Activated T-cell treated with anti-CD3 and anti-CD28 coated beads for 1 hour (primary cell): ENCODE measurements at regions not wholly inside any gene's neighbourhood (a gene's known extent, or its start where the extent isn't known, plus 50 kb on each side); places are given as distances from the start of the nearest gene placed in this dataset.

Experiments
- DNase-seq: peaks from one replicate; pipeline ENCODE4 v3.0.0-alpha.2; 2020; ENCODE audit warnings: low read depth

- no peak for DNase-seq
Observed at GRCh38 chr1:221810406-221810805, 68.5 kb upstream of the DUSP10 start.

DNA sequence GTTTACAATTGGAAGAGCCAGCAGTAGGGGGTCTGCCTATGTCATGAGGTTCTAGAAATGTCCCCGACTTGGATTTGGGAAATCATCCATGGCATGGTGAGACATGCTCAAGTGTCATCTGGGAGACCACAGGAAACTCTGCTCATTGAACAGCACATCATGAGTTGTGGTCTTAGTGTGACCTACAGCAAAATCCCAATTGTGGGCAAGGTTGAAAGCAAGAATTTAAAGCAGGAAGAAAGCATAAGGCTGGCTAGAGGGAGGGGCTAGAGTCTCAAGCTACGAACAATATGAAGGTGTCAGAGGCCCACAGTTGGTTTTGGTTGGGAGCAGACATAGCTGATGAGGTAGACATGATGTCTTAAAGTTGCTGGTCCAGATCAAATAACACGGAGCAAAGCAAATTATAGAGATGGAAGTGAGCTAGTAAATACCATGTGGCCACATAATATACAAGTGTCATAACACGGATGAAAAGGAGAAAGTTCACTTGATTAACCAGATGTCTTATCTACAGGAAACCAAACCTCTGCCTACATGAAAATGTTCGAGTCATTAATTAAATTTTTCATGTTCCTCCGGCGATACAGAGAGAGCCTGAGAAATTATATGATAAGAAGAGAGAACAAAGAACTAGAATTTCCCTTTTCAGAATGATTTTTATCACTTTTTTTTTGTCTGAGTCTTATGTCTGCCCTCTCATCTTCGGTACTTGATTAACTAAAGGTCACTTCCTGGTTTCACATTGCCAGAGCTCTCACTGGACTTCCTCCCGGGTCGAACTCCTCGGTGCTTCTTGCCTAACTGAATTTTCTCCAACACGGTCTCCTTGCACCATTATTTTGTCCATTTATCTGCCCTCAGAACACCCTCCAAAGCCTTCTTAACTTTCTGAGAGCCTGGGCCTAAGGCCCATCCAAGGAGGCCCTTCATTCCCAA, 67.5 kb upstream of the DUSP10 start:
- DNase-seq = no peak

GRCh38 chr1:221806984-221807383, 65.1 kb upstream of the DUSP10 start:
- no peak for DNase-seq

DNA sequence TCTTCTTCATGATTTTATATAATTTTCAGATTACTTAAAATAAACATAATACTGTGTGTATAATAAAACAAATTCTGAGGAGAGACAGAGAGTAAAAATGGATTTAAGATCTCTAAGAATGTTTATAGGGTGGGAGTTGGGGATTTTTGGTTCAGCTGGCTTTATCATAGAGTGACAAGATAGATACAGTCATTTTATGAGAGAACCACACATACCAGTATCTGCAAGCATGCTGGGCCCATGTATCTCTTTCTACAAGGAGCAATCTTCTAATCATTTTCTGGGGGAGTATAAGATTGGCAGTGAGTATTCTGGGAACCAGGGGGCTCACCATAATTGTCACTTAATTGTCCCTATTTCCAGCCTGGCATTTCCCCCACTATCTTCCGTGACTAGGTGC, 64.3 kb upstream of the DUSP10 start:
- no peak for DNase-seq

DNA sequence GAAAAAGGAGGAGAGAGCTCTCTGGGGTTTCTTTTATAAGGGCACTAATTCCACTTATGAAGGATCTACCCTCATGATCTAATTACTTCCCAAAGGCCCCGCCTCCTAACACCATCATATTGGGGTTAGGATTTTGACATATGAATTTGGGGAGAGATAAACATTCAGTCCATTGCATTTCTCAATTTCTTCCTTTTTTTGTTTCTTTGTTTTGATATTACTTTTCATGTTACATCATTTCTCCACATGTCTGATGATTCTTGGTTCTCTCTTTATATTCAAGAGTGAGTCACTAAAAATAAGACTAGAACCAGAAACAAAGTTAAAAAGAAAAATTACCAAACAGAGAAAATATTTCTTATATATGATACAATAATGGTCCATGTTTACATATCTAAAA, 63.2 kb upstream of the DUSP10 start:
- no peak for DNase-seq

DNA sequence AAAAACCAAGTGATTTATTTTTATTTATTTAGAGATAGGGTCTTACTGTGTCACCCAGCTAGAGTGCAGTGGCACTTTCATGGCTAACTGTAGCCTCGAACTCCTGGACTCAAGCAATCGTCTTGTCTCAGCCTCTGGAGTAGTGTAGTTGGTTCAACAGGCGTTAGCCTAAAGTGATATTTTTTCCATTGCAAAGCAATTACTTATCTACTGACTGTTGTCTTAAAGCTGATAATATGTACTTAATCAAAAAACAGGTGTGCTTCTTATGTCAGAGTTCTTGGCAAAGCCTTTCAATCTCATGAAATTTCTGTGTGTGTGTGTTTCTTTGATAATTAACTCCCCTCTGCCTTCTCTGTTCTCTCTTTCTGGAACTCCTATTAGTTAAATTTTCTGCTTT, 62.4 kb upstream of the DUSP10 start:
- DNase-seq = no peak

GRCh38 chr1:221801773-221802516, 60.1 kb upstream of the DUSP10 start:
- DNase-seq = no peak

DNA sequence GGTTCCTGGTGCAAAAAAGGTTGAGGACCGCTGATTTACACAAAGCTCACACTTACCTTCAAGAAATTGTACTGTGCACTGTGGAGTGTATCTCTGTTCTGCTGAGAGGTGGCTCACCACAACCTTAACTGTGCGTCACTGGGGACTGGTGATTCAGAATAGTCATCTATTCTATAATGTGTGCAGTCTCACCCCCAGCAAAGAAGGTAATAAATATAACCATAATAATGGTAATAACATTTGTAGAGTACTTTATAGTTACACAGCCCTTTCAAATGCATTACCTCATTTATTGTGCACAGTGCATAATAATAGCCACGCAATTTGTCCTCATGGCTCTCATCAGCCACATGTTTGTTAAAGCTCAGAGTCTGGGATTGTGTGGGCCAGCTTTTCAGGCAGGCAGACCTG, 59.4 kb upstream of the DUSP10 start:
- DNase-seq = no peak

DNA sequence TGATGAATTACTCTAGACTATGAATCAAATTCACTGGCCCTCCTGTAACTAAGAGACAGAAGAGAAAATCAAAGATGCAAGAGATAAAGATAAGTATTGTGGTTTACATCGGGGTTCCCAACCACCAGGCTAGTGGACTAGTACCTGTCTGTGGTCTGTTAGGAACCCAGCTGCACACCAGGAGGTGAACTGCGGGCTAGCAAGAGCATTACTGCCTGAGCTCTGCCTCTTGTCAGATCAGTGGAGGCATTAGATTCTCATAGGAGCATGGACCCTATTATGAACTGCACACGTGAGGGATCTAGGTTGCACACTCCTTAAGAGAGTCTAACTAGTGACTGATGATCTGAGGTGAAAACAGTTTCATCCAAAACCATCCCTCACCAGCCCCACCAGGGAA, 58.9 kb upstream of the DUSP10 start:
- DNase-seq = no peak

DNA sequence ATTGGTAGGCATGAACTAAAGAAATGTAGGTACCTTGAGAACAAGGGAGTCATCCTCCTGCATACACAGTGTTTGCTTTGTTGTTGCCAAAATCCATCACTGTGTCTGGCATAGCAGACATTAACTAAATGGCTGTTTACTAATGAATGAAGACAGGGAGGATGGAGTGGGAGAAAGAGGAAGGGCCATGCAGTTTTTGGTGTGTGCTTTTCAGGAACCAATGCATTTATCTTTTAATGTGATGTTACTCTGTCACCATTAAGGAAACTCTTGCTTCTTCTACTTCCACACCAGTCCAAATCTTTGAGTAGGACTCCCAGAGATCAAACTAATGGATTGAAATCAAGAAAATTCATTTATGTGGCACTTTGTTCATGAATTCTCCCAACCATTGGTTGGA, 55.6 kb upstream of the DUSP10 start:
- no peak for DNase-seq

GRCh38 chr1:221796700-221797099, 54.8 kb upstream of the DUSP10 start:
- no peak for DNase-seq

GRCh38 chr1:221795380-221795779, 53.5 kb upstream of the DUSP10 start:
- DNase-seq = no peak

GRCh38 chr1:221794935-221795334, 53.0 kb upstream of the DUSP10 start:
- no peak for DNase-seq

- DNase-seq = no peak
Observed at GRCh38 chr1:221794079-221794670, 52.3 kb upstream of the DUSP10 start.

- no peak for DNase-seq
Observed at GRCh38 chr1:221793439-221794078, 51.7 kb upstream of the DUSP10 start.

DNA sequence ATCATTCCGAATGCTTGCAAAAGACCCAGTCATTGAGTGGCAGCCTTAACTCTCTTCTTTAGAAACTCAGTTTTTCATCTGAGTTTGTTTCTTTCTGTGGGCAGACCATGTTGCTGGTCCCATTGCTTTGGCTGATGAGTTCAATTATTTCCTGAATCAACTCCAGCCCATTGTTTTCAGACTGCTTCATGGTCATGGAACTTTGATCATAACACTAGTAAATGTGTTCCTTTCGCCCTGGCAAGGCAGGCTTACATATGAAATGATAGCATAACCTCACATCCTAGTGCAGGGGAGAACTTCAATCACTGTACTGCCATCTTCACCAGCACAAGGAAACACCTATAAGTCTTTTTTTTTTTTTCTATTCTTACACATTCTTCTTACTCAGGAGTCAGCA, 50.0 kb upstream of the DUSP10 start:
- DNase-seq = no peak
